Activated CD8-positive, alpha-beta memory T cell treated with anti-CD3 and anti-CD28 coated beads, Interleukin-2, amount 50 U/mL, for 4 hours (primary cell): ENCODE measurements at regions not wholly inside any gene's neighbourhood (a gene's known extent, or its start where the extent isn't known, plus 50 kb on each side); places are given as distances from the start of the nearest gene placed in this dataset.

ENCODE experiments used
- DNase-seq: peaks from one replicate; pipeline ENCODE4 v3.0.0-alpha.2; 2020

DNA sequence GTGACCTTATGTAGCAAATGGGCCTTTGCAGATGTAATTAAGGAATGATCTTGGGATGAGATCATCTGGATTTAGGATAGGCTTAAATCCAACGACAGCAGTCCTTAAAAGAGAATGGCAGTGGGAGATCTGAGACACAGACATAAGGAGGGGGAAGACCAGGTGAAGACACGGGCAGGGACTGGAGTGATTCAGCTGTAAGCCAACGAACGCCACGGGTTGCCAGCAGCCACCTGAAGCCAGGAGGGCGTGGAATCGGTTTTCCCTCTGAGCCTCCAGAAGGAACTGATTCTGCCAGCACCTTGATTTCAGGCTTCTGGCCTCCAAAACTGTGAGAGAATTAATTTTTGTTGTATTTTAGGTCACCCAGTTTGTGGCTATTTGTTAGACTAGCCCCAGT lies 218.6 kb upstream of the ANKRD55 start:
- no peak for DNase-seq

DNA sequence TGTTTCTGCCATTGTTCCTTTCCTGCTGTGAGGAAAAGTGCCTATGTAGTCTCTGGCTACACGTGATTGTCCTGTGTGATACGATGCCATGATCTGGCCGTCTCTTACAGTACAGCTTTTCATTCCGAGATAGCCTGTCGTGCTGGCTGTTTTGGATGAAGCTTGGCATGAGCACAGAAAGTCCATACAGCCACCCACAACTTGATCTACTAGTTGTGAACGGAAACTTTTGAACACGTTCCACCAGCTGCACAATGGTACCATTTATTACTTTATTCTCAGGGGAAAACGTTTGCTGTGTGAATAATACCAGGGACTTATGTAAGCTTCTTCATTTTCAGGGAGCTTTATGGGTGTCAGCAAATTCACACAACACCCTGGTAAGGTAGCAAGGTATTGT lies 217.6 kb upstream of the ANKRD55 start:
- DNase-seq = no peak

DNA sequence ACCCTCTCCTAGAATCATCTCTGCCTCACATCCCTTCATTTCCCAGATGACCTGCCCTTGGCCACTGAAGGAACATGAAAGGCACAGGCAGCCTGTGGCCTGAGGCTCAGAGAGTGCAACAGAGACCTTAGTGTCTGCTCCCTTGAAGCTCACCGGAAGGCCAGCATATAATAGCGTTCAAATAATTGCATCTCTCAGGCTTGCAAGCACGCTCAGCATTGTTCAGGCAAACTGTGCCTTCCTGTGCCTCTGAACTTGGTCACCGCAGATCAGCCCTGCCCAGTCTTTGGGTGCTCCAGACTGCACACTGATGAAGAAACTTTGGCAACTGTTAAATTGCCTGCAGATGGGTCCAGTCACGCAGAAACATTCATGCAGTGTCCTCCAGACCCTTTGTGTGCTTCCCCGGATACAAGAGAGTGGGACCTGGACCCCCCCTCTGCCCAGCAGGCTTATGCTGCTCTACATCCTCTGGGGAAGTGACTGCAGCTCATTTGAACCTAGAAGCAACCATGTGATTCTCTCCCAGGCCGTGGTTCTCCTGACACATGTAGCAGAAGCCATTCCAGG lies 216.0 kb upstream of the ANKRD55 start:
- no peak for DNase-seq

DNA sequence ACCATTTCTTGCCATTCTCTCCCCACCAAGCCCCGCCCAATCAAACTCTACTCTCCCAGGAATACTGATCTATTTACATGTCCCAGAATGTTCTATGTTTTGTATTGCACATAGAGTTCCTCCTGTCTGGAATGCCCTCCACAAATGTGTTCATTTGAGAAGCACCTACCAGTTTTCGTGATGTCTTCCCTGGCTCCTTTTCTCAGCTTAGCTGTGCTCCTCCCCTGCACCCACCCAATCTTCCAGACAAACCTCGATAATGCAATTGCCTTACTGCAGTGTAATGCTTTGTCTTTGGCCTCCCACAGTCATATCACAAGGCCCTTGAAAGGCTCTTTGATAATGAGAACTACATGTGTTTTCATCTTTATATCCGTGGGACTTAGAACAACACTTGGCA lies 214.5 kb upstream of the ANKRD55 start:
- DNase-seq = no peak

DNA sequence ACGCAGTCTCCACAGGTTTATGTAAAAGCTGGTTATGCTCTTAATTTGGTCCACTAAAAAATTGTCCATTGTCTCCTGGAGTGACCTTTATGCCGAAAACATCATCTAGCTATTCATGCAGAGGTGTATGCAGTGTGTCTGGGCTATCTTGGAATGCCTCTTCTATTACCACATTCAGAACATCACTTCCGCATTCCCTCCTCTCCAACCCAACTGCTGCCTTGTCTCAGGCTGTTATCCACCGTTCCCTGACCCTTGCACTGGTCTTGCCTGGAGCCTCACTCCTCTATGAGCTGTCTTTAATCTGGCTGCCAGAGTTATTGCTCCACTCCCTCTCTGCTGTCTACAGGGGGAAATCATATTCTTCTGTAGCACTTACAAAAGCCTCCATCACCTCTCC lies 214.1 kb upstream of the ANKRD55 start:
- DNase-seq = no peak

DNA sequence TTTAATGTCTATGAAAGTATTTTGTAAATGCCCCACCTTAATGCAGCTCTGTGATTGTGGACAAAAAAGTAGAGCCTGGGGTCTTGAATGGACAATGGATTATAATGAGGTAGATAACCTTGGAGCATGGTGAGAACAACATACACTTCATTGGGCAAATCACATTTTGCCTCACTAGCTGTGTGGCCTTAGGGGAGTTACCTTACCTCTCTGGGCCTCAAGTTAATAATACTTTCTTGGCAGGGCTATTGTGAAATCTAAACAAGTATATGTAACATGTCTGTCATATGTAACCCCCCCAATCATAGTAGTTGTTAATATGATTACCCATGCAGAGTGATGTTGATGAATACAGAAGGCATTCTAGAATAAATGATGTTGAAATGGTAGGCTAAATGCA lies 213.6 kb upstream of the ANKRD55 start:
- no peak for DNase-seq

DNA sequence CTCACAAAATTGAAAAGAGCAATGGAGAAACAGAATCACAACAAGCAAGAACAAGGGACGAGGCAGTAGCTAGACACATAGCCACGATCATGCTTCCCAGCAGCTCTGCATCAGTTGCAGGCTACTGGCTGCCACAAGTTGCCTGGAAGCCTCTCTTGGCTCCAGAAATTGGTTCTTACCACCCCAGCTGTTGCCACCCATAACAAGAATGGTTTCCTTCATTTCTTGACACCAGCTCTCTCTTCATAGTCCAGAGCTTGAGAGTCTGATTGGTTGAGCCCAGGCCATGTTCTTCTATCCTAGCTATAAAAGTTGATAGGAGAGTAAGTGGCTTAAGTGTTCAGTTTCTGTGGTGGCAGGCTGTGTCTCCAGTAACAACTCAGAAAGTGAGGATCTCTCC lies 210.7 kb upstream of the ANKRD55 start:
- DNase-seq = no peak

DNA sequence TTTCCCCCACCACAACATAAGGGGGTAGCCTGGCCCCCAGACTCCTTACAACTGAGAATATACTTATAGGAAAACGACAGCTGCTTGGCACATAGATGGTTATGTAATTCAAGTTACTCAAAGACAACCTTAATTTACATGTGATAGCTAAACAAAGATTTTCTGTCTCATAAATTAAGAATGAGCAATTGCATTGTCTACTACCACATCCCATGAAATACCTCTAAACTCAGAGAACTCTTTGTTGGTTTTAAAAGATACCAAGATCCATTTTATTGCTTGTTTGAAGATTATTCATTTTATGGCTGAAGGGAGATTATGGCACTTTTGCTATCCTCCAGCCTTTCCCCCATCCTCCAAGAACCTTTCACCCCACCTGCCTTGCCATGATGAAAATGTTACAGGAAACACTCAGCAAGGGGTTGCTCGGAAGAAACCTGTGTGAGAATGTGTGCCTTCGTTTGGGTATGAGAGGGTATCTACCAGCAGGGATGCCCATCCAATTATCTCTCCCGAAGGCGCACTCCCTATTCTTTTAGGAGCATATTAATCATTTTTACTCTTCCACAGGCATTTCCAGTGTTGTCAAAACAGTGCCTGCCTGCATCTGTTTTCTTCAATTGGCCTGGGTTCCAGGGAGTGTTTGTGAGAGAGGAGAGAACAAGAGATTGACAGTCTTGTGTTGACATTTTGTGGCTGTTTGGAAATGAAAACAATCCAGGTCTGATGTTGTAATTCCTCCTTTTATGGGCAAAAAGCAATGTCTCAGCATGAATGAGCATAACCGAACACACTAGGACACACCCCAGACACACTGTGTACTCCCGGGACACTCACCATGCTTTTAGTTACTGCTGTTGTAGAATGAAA lies 208.0 kb upstream of the ANKRD55 start:
- DNase-seq = no peak

DNA sequence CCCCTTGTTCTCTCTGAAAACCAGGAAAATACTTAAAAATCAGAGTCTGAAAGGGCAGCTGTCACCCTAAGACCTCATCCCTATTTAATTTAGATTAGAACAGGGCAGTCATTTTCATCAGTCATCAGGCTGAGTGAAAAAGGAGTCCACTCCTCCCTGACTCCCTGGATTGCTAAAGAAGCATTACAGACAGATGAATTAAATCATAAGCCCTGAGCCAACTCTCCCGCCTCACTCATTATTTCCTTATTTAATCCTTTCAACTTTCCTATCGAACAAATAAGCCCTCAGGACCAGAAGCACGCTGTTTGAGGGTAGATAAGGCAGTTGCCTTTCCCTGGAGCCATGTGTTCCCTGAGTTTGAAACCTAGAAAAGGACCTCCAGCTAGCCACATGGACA lies 201.9 kb upstream of the ANKRD55 start:
- DNase-seq = no peak

DNA sequence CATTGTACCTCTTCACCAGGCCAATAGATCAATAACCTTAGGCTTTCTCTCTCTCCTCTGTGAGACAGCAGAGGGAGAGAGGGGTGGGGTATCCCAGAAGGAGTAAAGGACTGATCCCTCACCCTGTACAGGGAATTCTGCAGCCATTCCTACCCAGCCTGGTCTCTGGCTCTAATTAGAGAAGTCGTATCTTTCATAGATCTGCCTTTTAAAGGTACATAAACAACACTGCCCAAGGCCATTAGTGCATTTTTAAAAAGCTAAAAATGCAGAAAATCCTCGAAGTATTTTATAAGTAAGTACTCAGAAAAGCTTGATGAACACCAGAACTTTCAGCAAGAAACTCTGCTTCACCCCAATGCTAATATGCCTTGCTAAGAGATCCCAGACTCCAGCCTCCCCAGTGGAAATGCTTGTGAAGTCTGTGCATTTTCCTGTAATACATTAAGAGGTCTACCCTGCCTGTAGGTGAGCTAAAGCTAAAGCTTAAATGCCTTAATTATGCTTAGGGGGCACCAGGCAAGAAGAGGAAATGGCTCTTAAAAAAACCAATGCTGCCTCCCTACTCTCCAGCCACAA lies 200.0 kb upstream of the ANKRD55 start:
- DNase-seq = no peak

DNA sequence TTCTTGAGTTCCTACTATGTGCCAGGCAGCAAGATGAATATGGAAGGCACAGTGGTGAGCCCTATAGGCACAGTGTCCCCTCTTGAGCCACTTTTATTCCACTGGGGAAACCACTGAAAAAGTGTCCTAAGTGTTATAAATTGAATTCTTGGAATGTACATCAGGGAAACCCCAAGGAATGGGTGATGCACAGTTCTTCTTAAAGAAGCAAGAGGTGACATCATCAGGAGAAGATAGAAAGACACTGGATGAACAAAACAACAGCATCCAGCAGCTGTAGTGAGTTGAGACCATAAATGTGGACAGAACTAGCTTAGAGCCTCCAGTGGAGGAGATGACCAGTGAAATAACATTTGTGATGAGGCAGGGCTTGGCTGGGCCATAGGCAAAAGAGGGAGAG lies 199.2 kb upstream of the ANKRD55 start:
- DNase-seq = no peak

DNA sequence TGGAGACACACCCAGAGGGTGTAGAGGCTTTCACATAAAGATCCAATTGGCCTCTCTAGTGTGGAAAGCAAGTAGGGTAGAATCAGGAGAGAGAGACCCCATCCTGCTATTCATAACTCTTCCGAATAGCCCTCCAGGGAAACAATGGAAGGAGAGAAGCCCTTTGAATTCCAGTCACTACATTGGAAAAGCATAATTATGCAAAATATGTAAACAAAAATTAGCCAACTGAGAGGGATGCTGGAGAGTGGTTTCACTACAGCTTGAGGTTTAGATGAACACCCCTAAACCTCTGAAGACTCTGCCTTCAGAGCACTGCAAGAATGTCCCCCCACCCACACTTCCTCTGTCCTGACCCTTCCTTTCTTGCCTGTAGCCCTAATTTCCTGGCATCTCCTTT lies 197.3 kb upstream of the ANKRD55 start:
- no peak for DNase-seq

DNA sequence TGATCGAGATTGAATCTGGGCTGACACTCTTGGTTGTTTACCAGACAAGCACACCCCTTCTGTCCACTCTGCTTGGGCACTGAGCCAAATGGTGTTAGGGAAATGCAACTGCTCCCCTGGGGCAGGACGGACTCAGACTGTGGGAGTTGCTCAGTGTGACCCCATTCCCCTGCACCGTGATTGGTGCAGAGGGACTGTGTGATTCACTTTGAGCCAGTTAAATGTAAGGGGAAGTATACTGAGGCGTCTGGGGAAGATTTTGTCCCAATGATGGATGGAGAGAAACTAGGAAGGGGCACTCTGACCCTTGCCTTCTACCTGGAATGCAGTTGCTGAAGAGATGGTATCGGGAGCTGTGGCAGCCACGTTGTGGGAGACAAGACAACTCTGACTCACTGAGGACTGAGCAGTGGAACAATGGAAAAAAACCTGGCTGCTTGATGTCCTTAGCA lies 196.0 kb upstream of the ANKRD55 start:
- DNase-seq = no peak

DNA sequence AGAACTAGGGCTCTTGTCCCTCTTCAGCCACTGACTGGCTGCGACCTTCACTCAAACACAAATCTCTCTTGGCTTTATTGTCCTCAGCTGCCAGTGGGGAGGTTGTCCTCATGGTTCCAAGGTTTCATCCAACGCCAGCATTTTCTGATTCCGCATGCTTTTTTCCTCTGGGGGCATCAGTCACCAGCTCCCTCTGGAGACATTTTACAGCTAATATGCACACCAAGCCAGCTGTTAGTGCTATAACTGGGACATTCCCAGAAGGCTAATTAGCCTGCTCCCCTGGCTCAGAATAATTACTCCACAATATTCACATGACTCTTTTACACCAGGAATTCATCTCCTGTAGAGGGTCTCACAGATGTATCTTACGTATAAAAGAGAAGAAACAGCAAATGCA lies 193.6 kb upstream of the ANKRD55 start:
- DNase-seq = no peak

DNA sequence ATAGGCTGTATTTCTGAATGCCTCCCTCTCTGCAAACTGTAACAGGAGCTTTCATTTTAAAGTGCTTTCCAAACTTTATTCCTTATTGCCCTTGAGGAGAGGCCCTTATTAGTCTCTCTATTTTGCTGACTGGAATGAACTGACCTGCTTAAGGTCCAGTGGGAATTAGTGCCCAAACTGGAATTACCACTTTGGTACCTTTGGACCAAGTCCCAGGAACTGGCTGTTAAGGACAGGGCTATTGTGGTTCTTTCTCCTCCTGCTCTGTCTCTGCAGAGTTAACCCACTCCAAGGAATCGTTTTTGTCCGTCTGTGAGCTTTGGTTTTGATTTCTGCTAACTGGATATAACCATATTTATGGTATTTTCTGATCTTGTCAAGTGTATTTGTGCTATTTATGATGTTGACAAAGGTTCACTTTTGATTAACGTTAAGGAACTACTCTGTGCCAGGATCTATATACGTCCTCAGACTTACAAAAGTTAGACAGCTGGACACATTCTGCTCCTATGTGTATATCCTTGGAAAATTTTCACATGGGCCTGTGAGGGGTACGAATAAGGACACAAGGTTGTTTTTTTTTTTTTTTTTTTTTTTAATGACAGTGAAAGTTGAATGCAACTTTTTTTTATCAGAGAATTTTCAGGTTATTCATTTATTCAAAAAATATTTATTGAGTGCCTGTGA lies 189.1 kb upstream of the ANKRD55 start:
- DNase-seq = no peak

DNA sequence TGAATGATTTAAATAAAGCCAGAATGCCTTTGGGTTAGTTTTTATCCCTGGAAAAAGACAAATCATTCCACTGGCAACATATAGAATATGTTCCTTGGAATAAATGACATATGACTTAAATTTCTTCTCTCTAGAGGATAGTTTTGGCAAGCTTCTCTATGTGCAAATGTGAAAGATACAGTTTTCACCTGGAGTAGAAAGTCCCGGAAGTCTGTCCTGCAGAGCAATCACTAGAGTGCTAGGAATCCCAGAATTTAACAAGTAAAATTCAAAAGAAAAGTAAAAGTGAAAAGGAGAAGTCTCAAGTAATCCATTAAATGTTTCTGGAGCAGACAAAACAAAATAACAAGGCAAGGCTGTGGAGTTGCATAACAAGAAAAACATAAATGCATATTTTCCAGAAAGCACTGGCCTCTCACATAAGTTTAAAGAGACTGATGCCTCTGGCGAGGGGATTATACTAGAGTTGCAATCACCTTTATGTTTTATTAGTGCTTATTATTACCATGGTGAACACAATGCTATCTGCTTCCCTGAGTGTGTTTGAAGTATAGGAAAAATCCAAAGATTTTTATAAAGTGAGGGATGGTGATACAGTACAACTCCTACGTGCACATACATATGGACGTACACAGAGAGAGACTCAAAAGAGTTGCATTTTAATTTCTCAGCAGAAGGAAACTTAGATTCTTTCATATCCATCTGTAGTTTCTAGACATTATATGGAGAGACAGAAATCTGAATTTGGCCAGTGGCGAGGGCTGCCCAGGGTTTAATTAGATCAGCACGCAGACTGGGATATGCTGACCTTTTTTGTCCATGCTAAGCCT lies 188.3 kb upstream of the ANKRD55 start:
- no peak for DNase-seq

DNA sequence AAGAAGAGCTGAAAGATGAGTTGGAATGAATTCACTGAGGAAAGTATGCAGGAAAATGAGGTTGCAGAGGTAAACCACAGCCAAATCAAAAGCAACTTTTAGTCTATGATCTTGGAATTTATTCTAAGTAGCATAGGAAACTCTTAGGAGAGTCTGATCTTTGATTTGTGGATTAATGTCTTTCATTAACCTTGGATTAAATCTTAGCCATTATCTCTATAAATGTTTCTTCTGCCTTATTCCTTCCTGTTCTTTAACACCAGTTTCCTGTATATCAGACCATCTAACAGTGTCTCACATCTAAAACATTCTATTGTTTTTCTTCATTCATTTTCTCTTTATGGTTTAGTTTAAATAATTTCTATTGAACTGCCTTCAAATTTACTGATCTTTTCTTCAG lies 187.2 kb upstream of the ANKRD55 start:
- no peak for DNase-seq

DNA sequence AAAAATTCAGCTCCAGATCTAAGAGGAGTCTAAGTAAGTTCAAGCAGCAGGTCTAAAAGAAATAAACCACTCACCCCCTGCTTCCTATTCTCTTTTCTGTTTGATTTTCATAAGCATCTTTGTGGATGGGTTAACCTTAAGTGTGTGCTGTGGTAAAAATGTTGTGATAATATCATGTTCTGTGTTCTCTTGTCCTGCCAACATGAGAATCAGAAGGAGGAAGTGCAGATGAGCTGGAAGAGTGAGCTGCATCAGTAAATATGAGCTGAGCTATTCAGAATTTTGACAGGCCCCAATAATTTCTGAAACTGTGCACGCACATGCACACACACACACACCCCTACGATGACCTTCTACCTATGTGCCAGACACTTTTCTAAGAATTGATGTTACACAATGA lies 186.5 kb upstream of the ANKRD55 start:
- no peak for DNase-seq

DNA sequence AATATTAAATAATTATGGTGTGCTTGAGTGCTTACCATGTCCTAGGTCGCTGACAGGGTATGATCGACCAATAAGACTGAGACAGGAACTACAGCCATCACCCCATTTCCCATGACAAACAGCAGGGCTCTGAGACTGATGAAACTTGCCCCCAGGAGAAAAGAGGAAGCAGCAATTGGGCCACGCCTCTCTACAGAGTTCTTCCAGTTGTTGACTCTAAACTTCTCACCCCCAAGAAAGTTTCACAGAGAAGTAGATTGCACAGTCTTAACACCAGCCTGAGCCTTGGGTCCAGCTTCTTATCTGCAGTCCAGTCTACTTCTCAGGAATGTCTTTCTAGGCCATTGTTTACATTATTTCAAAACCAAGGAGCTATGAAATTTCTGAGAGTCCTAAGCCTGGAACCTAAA lies 182.2 kb upstream of the ANKRD55 start:
- DNase-seq = no peak

DNA sequence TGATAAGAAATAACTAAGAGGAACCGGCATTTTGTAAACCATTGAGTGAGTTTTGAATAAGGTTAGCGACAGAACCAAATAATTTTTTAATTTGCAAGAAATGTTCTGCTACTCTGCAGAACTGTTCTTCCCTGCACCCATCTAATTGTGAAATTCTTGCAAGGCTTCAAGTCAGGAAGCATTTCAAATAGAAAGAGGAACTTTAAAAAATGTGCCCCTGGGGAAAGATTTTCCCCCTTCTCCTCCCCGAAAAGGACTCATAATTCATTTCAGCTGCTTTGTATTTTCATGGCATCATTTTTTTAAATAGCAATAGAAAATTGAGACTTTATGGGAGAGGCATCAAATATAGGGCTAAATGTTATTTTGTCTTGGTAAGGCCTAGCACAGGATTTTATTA lies 180.9 kb upstream of the ANKRD55 start:
- DNase-seq = no peak

DNA sequence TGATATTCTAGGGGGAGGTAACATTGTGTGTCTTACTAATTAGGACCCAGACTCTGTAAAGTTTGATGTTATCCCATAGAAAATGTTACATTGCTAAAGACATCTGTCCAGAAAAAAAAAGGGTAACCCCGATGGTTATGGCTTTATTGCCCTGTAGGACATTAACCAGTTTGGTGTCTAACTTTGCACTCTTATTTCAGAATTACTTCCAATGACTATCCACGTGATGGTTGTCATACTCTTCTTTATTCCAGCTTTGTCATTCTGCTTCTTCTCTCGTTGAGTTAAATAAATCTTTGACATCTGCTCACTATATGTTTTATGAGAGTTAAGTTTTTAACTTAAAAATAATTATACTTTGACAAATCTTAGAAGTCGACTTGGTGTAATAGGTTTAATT lies 180.4 kb upstream of the ANKRD55 start:
- no peak for DNase-seq

DNA sequence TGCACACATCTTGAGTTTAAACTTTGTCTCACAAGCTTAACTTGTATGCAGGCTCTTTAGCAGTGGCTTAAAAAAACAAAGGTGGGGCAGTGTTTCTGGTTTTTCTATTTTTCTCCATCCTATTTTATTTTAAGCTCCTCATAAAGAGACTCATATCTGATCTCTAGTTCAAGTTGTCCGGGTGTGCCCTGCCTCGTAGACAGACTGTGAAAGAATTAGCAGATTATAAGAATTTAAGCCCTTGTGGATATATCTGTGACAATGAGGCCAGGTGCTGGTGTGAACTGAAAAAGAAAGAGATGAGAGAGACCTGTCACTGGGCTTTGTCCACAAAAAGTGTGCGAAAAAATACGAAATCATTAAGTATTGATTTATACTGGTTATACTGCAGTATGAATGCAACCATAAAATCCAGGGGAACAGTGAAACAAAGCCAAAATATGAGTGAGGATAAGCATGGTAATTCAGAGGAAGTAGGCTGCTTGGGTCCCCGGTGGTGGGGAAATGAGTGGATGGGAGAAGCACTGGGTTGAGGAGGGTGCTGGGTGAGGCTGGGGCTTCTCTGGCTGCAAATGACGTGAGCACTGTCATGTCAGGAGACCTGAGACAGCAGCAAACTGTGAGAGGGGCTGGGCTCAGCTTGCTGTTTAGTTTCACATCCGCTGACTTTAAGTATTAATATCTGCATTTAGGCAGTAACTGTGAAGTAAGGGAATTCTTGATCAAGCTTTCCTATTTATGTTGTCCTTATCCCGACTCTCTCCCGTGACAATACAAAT lies 179.7 kb upstream of the ANKRD55 start:
- DNase-seq = no peak
